Renal cortical epithelial cell (primary cell): ENCODE measurements at regions not wholly inside any gene's neighbourhood (a gene's known extent, or its start where the extent isn't known, plus 50 kb on each side); places are given as distances from the start of the nearest gene placed in this dataset.
"Not testable (repeated sequence)": the region's sequence is repeated elsewhere in the genome, so short reads cannot be mapped to it uniquely, and the experiment has no call there.

ENCODE experiments used
- DNase-seq: peaks from one replicate; pipeline ENCODE4 v3.0.0-alpha.2; 2011; ENCODE audit warnings: low read depth

GRCh38 chrX:125089761-125090445 lies 229.8 kb upstream of the TEX13C start:
- peak; percentile 65 for DNase-seq

- no peak for DNase-seq
These were observed 225.8 kb upstream of the TEX13C start for GRCh38 chrX:125093852-125094251.

GRCh38 chrX:125094901-125095300 lies 224.8 kb upstream of the TEX13C start:
- DNase-seq = no peak

- DNase-seq = no peak
These were observed 223.2 kb upstream of the TEX13C start for GRCh38 chrX:125096469-125096868.

GRCh38 chrX:125096870-125097269 lies 222.8 kb upstream of the TEX13C start:
- no peak for DNase-seq

GRCh38 chrX:125101971-125102755 lies 217.5 kb upstream of the TEX13C start:
- DNase-seq = no peak

GRCh38 chrX:125103693-125104092 lies 216.0 kb upstream of the TEX13C start:
- no peak for DNase-seq

- DNase-seq = peak; percentile 67
These were observed 210.8 kb upstream of the TEX13C start for GRCh38 chrX:125108921-125109320.

GRCh38 chrX:125131164-125131563 lies 188.5 kb upstream of the TEX13C start:
- DNase-seq = peak; percentile 18

- peak; percentile 29 for DNase-seq
These were observed 187.4 kb upstream of the TEX13C start for GRCh38 chrX:125132274-125132673.

- DNase-seq = no peak
These were observed 182.2 kb upstream of the TEX13C start for GRCh38 chrX:125137521-125137920.

GRCh38 chrX:125150231-125150630 lies 169.4 kb upstream of the TEX13C start:
- DNase-seq = peak; percentile 20

GRCh38 chrX:125151146-125151545 lies 168.5 kb upstream of the TEX13C start:
- DNase-seq = no peak

GRCh38 chrX:125152011-125152410 lies 167.7 kb upstream of the TEX13C start:
- DNase-seq = no peak

GRCh38 chrX:125153621-125154020 lies 166.1 kb upstream of the TEX13C start:
- no peak for DNase-seq

- DNase-seq = not testable (repeated sequence)
These were observed 165.1 kb upstream of the TEX13C start for GRCh38 chrX:125154288-125155257.

- DNase-seq = not testable (repeated sequence)
These were observed 164.2 kb upstream of the TEX13C start for GRCh38 chrX:125155296-125156033.

- no peak for DNase-seq
These were observed 149.2 kb upstream of the TEX13C start for GRCh38 chrX:125170459-125170858.

- DNase-seq = no peak
These were observed 147.1 kb upstream of the TEX13C start for GRCh38 chrX:125172531-125172930.

GRCh38 chrX:125175991-125176584 lies 143.6 kb upstream of the TEX13C start:
- DNase-seq = peak; percentile 40

- no peak for DNase-seq
These were observed 125.8 kb upstream of the TEX13C start for GRCh38 chrX:125193921-125194320.
